ENCODE measurements at regions not wholly inside any gene's neighbourhood (a gene's known extent, or its start where the extent isn't known, plus 50 kb on each side); places are given as distances from the start of the nearest gene placed in this dataset.

DNA sequence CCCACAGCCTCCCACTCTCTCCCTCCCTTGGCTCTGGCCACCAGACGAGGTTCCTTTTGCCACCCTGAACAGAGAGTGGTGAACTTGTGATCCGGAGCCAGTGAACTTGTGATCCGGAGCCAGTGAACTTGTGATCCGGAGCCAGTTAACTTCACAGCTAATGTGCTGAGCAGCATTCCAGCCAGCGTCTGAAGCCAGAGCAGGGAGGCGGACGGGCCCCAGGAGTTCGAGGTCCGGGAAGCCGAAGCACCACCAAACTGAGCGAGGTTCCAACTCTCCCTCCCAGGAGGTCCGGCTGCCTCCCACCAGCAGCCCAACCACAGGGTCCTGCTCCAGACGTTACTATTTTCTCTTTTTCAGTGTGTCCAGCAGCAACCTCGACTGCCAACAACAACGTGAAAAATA is 85.8 kb downstream of the SYF2 start:
- DNase-seq (no peak), ATAC-seq (no peak)
- H3K27ac Mint-ChIP-seq, result no peak overlapping the region
- POLR2A ChIA-PET, result no interaction called here
- no peaks in the 10 kb centered on the region for H3K9me3 Mint-ChIP-seq
- peaks cover 1 to 28% (median 8%) of the 10 kb centered on the region in 5 donors for H3K27me3 Mint-ChIP-seq
- no peak overlapping the region for H3K4me3 Mint-ChIP-seq
- H3K4me1 Mint-ChIP-seq, result peaks cover 4 to 9% (median 8%) of the 10 kb centered on the region in 4 donors
- H3K36me3 Mint-ChIP-seq, result no peaks in the 10 kb centered on the region

- H3K9me3 Mint-ChIP-seq, result no peaks in the 10 kb centered on the region
- POLR2A ChIA-PET, result no interaction called here
- no peak for ATAC-seq
- no peaks in the 10 kb centered on the region for H3K36me3 Mint-ChIP-seq
- H3K27ac Mint-ChIP-seq, result no peak overlapping the region
- H3K4me3 Mint-ChIP-seq, result no peak overlapping the region
- no peak for DNase-seq
- peaks cover 4 to 9% (median 8%) of the 10 kb centered on the region in 4 donors for H3K4me1 Mint-ChIP-seq
- H3K27me3 Mint-ChIP-seq, result peaks cover 0 to 23% (median 7%) of the 10 kb centered on the region in 5 donors
These were observed 86.4 kb downstream of the SYF2 start for GRCh38 chr1:25145775-25146393.

GRCh38 chr1:25140073-25140797 is 92.1 kb downstream of the SYF2 start:
- Mint-ChIP-seq H3K4me1 (peaks cover 4 to 11% (median 8%) of the 10 kb centered on the region in 4 donors), H3K9me3 (no peaks in the 10 kb centered on the region), H3K27ac (peak overlapping the region in 1 of 10 donors; percentile 15), H3K36me3 (no peaks in the 10 kb centered on the region), H3K4me3 (no peak overlapping the region), H3K27me3 (peaks cover 1 to 19% (median 14%) of the 10 kb centered on the region in 5 donors)
- peak in 1 of 2 donors; percentile 48 for ATAC-seq
- POLR2A ChIA-PET, result no interaction called here
- DNase-seq, result no peak

DNA sequence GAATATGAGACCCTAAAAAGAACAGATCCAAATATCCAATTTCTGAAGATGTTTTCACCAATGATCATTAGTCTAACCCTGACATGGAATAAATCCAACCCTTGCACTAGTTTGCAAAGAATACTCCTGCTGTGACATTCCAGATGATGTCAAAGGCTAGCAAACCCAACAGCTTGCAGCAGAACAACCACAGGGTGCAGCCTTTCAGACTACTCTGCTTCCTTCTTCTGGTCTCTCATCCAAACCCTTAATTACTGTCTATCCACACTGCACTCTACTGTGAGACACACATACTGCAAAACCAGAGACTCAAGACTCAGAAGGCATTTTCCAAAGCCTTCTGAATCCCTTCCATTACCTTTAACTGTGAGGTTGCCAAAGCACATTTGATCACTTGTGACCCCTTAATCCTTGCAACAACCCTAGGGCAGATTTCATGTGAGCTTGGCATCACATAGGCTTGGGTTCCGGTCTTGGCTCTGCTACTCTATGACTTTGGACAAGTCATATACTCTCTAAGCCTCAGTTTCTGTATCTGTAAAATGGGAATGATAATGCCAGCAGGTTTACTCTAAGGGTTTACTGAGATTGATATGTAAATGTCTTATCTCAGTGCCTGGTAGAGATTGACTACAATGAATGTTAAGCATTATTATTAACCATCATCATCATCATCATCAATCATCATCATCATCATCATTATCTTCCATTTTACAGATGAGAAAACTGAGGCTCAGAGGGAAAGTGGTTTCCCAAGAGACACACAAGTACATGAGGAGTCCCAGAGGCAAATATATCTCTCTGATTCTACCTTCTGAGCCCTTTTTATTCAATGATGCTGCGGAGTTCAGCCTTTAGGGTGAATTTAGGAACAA is 94.5 kb downstream of the SYF2 start:
- H3K9me3 Mint-ChIP-seq, result no peaks in the 10 kb centered on the region
- H3K4me3 Mint-ChIP-seq, result no peak overlapping the region
- POLR2A ChIA-PET, result interaction anchor here (0.7 kb wide), 1 partner anchor 31 kb away, joined by 3 read pairs; no protein-coding TSS in a partner anchor
- DNase-seq (no peak), ATAC-seq (no peak)
- peaks cover 4 to 11% (median 8%) of the 10 kb centered on the region in 4 donors for H3K4me1 Mint-ChIP-seq
- no peaks in the 10 kb centered on the region for H3K36me3 Mint-ChIP-seq
- H3K27ac Mint-ChIP-seq, result peak overlapping the region in 1 of 10 donors; percentile 4
- peaks cover 1 to 19% (median 14%) of the 10 kb centered on the region in 5 donors for H3K27me3 Mint-ChIP-seq

- ATAC-seq (no peak), DNase-seq (no peak)
- Mint-ChIP-seq H3K4me1 (peaks cover 4 to 11% (median 8%) of the 10 kb centered on the region in 4 donors), H3K4me3 (no peak overlapping the region), H3K9me3 (no peaks in the 10 kb centered on the region), H3K36me3 (no peaks in the 10 kb centered on the region), H3K27ac (no peak overlapping the region), H3K27me3 (peaks cover 1 to 19% (median 14%) of the 10 kb centered on the region in 5 donors)
- POLR2A ChIA-PET, result no interaction called here
These were observed 95.2 kb downstream of the SYF2 start for GRCh38 chr1:25137106-25137505.

DNA sequence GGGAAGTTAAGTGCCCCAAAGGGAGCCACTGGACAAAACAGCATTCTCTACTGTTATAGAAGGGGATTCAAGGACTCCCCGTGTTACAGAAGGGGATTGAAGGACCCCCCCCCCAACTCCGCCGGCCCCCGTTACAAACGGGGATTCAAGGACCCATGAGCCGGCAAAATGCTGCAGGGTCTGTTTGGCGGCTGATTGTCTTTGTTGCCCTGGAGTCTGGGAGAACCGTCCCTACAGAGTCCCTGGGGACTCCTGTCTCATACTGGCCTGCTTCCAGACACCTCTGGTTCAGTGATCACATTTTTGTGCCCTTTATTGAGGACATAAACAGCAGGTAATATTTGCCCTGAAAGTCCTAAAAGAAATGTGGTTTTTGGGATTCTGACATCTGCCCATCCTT is 96.4 kb downstream of the SYF2 start:
- ATAC-seq, result no peak
- no peak for DNase-seq
- Mint-ChIP-seq H3K36me3 (no peaks in the 10 kb centered on the region), H3K27me3 (peaks cover 1 to 18% (median 11%) of the 10 kb centered on the region in 5 donors), H3K4me3 (no peak overlapping the region), H3K4me1 (peaks cover 4 to 11% (median 7%) of the 10 kb centered on the region in 4 donors), H3K27ac (no peak overlapping the region), H3K9me3 (no peaks in the 10 kb centered on the region)
- POLR2A ChIA-PET, result no interaction called here

DNA sequence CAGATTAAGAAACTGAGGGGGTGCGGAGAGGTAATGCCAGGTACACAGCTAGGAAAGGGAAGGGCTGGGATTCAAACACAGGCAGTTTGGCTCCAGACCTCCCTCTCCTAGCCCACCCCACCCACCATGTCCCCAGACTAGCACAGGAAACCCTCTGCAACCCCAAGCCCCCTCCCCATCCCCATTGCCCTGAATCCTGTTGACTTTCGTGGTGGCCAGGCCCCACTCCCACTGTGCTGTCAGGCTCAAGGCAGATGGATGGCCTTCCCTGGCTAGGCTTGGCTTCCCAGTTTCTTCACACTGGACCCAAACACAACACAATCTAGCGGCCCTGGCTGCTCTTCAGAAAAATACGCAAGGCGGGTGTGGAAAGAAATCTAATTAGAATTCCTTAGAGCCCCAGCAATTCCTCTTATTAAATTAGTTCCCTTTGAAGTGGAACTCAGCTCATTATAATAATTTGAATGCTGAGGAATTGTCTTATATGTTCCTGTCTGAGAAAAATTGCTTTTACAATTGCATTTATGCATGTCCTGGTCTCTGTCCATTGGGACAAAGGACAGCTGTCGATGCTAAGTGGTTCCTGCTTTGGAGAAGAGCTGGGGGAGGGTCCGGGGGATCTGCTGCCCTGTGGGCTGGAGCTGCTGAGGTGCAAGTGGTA is 97.4 kb downstream of the SYF2 start:
- no peak for DNase-seq

DNA sequence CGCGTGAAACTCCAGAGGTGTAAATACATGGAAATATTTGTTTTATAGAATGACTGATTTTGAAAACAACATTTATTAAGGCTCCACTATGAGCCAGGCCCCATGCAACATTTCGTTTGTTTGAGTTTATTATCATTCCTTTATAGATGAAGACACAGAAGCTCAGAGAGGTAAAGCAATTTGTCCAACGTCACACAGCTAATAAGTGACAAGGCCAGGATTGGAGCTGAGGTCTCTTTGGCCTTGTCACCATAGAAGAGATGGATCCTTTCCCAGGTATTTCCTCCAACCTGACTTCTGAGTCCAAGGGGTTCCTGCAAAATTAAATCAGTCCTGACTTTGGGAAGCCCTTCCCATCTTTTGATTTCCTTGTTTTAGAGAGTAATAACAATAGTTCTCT is 98.0 kb downstream of the SYF2 start:
- H3K9me3 Mint-ChIP-seq, result no peaks in the 10 kb centered on the region
- ATAC-seq (no peak), DNase-seq (no peak)
- no peaks in the 10 kb centered on the region for H3K36me3 Mint-ChIP-seq
- H3K4me3 Mint-ChIP-seq, result no peak overlapping the region
- peaks cover 0 to 3% (median 0%) of the 10 kb centered on the region in 4 donors for H3K4me1 Mint-ChIP-seq
- H3K27ac Mint-ChIP-seq, result no peak overlapping the region
- H3K27me3 Mint-ChIP-seq, result peaks cover under 1 to 7% (median 4%) of the 10 kb centered on the region in 5 donors
- POLR2A ChIA-PET, result no interaction called here

More for the DNA sequence above, 97.4 kb downstream of the SYF2 start:
- POLR2A ChIA-PET, result no interaction called here
- H3K4me1 Mint-ChIP-seq, result peaks cover under 1 to 4% (median 1%) of the 10 kb centered on the region in 4 donors
- H3K9me3 Mint-ChIP-seq, result no peaks in the 10 kb centered on the region
- no peaks in the 10 kb centered on the region for H3K36me3 Mint-ChIP-seq
- H3K27ac Mint-ChIP-seq, result no peak overlapping the region
- ATAC-seq, result no peak
- peaks cover 1 to 10% (median 5%) of the 10 kb centered on the region in 5 donors for H3K27me3 Mint-ChIP-seq
- H3K4me3 Mint-ChIP-seq, result no peak overlapping the region

- H3K27me3 Mint-ChIP-seq, result no peaks in the 10 kb centered on the region
- H3K9me3 Mint-ChIP-seq, result no peaks in the 10 kb centered on the region
- no peak overlapping the region for H3K4me3 Mint-ChIP-seq
- no peaks in the 10 kb centered on the region for H3K36me3 Mint-ChIP-seq
- POLR2A ChIA-PET, result no interaction called here
- ATAC-seq, result no peak
- no peak for DNase-seq
- H3K4me1 Mint-ChIP-seq, result no peaks in the 10 kb centered on the region
- no peak overlapping the region for H3K27ac Mint-ChIP-seq
These were observed 100.5 kb downstream of the SYF2 start for GRCh38 chr1:25131794-25132193.

DNA sequence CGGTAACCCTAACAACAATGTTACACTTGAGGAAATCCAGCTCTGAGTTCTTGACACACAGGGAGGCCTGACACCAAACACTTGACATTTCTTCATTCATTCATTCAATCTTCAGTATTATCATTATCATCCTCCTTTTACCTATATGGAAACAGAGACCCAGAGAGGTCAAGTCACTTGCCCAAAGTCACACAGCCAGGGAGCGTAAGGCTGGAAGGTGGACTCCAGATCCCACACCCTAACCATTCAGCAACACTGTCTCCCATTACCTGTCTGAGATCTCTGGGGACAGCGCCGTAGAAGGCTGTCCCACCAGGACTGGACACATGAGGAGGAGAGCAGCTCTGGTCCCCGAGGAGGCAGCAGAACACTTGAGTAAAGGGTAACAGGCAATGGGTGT is 101.4 kb downstream of the SYF2 start:
- POLR2A ChIA-PET, result no interaction called here
- Mint-ChIP-seq H3K27ac (no peak overlapping the region), H3K36me3 (no peaks in the 10 kb centered on the region), H3K9me3 (peaks cover 0 to 2% (median 0%) of the 10 kb centered on the region in 9 donors), H3K4me3 (no peak overlapping the region), H3K27me3 (no peaks in the 10 kb centered on the region), H3K4me1 (no peaks in the 10 kb centered on the region)
- no peak for ATAC-seq
- DNase-seq, result no peak

- POLR2A ChIA-PET, result no interaction called here
- Mint-ChIP-seq H3K27me3 (peaks cover 0 to 2% (median 0%) of the 10 kb centered on the region in 5 donors), H3K27ac (peak overlapping the region in 2 of 10 donors; percentile 17 to 41), H3K36me3 (no peaks in the 10 kb centered on the region), H3K9me3 (peaks cover 0 to 2% (median 0%) of the 10 kb centered on the region in 9 donors), H3K4me3 (no peak overlapping the region), H3K4me1 (no peaks in the 10 kb centered on the region)
- DNase-seq (no peak), ATAC-seq (no peak)
These were observed 102.9 kb downstream of the SYF2 start for GRCh38 chr1:25129380-25129779.

DNA sequence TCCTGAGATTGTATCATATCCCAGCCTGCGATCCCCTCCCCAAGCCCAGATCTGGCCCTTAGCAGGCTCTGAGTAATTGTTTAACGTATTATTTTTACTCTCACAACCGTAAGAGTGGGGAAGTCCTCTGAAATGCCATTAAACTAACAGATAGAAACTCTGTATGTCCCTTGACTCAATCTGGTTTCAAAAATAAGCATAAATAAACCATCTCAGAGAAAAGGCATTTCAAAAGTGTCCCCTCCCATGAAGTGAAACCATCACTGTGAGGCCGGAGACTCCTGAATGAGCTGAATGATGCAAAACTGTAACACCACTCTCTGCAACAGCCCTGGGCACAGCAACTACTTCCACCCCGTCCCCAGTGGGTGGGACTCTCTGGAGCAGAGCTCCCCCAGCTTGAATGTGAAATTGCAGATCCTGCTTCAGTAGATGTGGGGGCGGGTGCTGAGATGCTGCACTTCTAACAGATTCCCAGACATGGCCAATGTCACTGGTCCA is 104.1 kb downstream of the SYF2 start:
- POLR2A ChIA-PET, result no interaction called here
- no peak overlapping the region for H3K27ac Mint-ChIP-seq
- H3K36me3 Mint-ChIP-seq, result no peaks in the 10 kb centered on the region
- H3K4me3 Mint-ChIP-seq, result no peak overlapping the region
- peaks cover 0 to 2% (median 0%) of the 10 kb centered on the region in 9 donors for H3K9me3 Mint-ChIP-seq
- H3K4me1 Mint-ChIP-seq, result no peaks in the 10 kb centered on the region
- no peak for ATAC-seq
- no peak for DNase-seq
- peaks cover 0 to 2% (median 0%) of the 10 kb centered on the region in 5 donors for H3K27me3 Mint-ChIP-seq
